B cell (primary cell): ENCODE measurements at regions not wholly inside any gene's neighbourhood (a gene's known extent, or its start where the extent isn't known, plus 50 kb on each side); places are given as distances from the start of the nearest gene placed in this dataset.

Experiments used
- ATAC-seq: fragments of 200-7000 bp; cut with Tn5 transposase; one replicate; pipeline ENCODE4 v1.10.0; 2021; ENCODE audit warnings: low read depth, mild to moderate bottlenecking, moderate number of reproducible peaks, moderate library complexity
- CTCF ChIA-PET: fragments of 350-600 bp; sonication (Branson Sonifier 250); formaldehyde crosslinking; loops from one replicate; lab custom pipeline; 2021; ENCODE audit warnings: antibody characterized with exemption, inconsistent platforms; lab: Charles Lee
- POLR2A ChIA-PET: fragments of 350-600 bp; sonication (Branson Sonifier 250); formaldehyde crosslinking; loops from one replicate; lab custom pipeline; 2021; ENCODE audit warnings: antibody characterized with exemption; lab: Charles Lee
- DNase-seq: peaks from one replicate; pipeline ENCODE4 v3.0.0; 2013
- H2AFZ ChIP-seq: 2 replicates; pipeline ENCODE4 v1.6.1; 2012; ENCODE audit warnings: mild to moderate bottlenecking, low read depth, low read length; ENCODE audit not compliant: insufficient read depth, poor library complexity, severe bottlenecking
- H3K27ac ChIP-seq, 2 donors: 1 replicate in 1 of 2; 2 replicates in 1 of 2; pipeline ENCODE4 v1.5.1; 2012 to 2013; ENCODE audit warnings: low read length in 2 of 2, mild to moderate bottlenecking in 2 of 2, moderate library complexity in 1 of 2
- H3K27me3 ChIP-seq, 4 experiments: fragments of 200-600 bp in 1 of 4; sonication (generic) in 1 of 4; replicated peaks in 1 of 4; 1 replicate in 2 of 4; 2 replicates in 2 of 4; pipeline versions ENCODE4 v1.6.1 to v1.7.0; 2013 to 2016; ENCODE audit warnings: low read length in 3 of 4, mild to moderate bottlenecking in 2 of 4, mixed read lengths in 1 of 4, moderate library complexity in 1 of 4; ENCODE audit not compliant: insufficient read depth in 4 of 4, control insufficient read depth in 3 of 4; ENCODE audit errors: control extremely low read depth in 1 of 4
- H3K36me3 ChIP-seq, 2 experiments: replicated peaks in 1 of 2; 1 replicate in 1 of 2; 2 replicates in 1 of 2; pipeline versions ENCODE4 v1.6.1 to v1.7.1; 2013; ENCODE audit warnings: low read length in 1 of 2; ENCODE audit not compliant: insufficient read depth in 2 of 2, control insufficient read depth in 1 of 2; ENCODE audit errors: control extremely low read depth in 1 of 2, extremely low read depth in 1 of 2
- H3K4me1 ChIP-seq, 2 donors: fragments of 200-600 bp in 1 of 2; sonication (generic) in 1 of 2; 1 replicate in 1 of 2; 2 replicates in 1 of 2; pipeline versions ENCODE4 v1.5.1 to v1.6.1; 2013 to 2017; ENCODE audit warnings: low read length in 2 of 2; ENCODE audit not compliant: control insufficient read depth in 2 of 2, insufficient read depth in 2 of 2
- H3K4me2 ChIP-seq: replicated peaks from 2 replicates; pipeline ENCODE3; 2012; ENCODE audit warnings: mild to moderate bottlenecking, low read depth, low read length; ENCODE audit not compliant: poor library complexity, severe bottlenecking
- H3K4me3 ChIP-seq, 5 experiments: fragments of 200-600 bp in 1 of 5; sonication (generic) in 1 of 5; 1 replicate in 3 of 5; 2 replicates in 2 of 5; pipeline versions ENCODE4 v1.5.1 to v1.7.0; 2011 to 2016; ENCODE audit warnings: low read length in 4 of 5, mild to moderate bottlenecking in 4 of 5, low read depth in 2 of 5, control low read depth in 1 of 5, moderate library complexity in 1 of 5; ENCODE audit not compliant: insufficient read depth in 1 of 5; ENCODE audit errors: control extremely low read depth in 1 of 5, extremely low read depth in 1 of 5
- H3K79me2 ChIP-seq: fragments of 200-600 bp; sonication (generic); one replicate; pipeline ENCODE4 v1.6.0; 2016; ENCODE audit warnings: low read length; ENCODE audit not compliant: control insufficient read depth, insufficient read depth
- H3K9ac ChIP-seq: fragments of 200-600 bp; sonication (generic); 2 replicates; pipeline ENCODE4 v1.6.1; 2017; ENCODE audit warnings: mild to moderate bottlenecking, low read length, moderate library complexity
- H3K9me3 ChIP-seq, 3 donors: one replicate each; pipeline versions ENCODE4 v1.6.1 to v1.7.1; 2013; ENCODE audit warnings: low read length in 2 of 3; ENCODE audit not compliant: control insufficient read depth in 2 of 3, insufficient read depth in 1 of 3; ENCODE audit errors: control extremely low read depth in 1 of 3
- H4K20me1 ChIP-seq: 2 replicates; pipeline ENCODE4 v1.6.0; 2012; ENCODE audit warnings: mild to moderate bottlenecking, low read length; ENCODE audit not compliant: insufficient read depth, control insufficient read depth, poor library complexity, severe bottlenecking
- H3K27ac Mint-ChIP-seq: one replicate; pipeline ENCODE4 v1.8.0; 2021; ENCODE audit warnings: mixed read lengths
- H3K27me3 Mint-ChIP-seq: one replicate; pipeline ENCODE4 v1.8.0; 2021; ENCODE audit warnings: mixed read lengths
- H3K4me1 Mint-ChIP-seq: one replicate; pipeline ENCODE4 v1.8.0; 2021; ENCODE audit warnings: mixed read lengths
- H3K4me3 Mint-ChIP-seq: one replicate; pipeline ENCODE4 v1.8.0; 2021; ENCODE audit warnings: mixed read lengths
- H3K9me3 Mint-ChIP-seq: one replicate; pipeline ENCODE4 v1.8.0; 2022; ENCODE audit warnings: mixed read lengths; ENCODE audit not compliant: insufficient read depth
- CTCF ChIP-seq: fragments of 200-600 bp; IDR thresholded peaks from one replicate; pipeline ENCODE4 v1.8.0; 2022; ENCODE audit warnings: antibody characterized with exemption, mild to moderate bottlenecking
- EZH2 ChIP-seq: IDR thresholded peaks from 2 replicates; pipeline ENCODE4 v1.6.1; 2012; ENCODE audit warnings: borderline replicate concordance, low read depth, mild to moderate bottlenecking, moderate library complexity, low read length; ENCODE audit not compliant: insufficient read depth, poor library complexity, severe bottlenecking
- WGBS: methylation state at CpG from one replicate; pipeline ENCODE4 v1.1.5; 2013; ENCODE audit warnings: missing lambda C conversion rate; ENCODE audit not compliant: insufficient coverage; 5-methylcytosine and 5-hydroxymethylcytosine counted together
- intact Hi-C: fragments of 100-400 bp; cut with micrococcal nuclease; formaldehyde crosslinking; loops from one replicate; pipeline ENCODE4 v1.10.0; 2022

- H2AFZ ChIP-seq: no peak overlapping the region
- no peak overlapping the region for H3K27ac ChIP-seq
- Mint-ChIP-seq H3K4me3 (no peak overlapping the region), H3K27me3 (no peaks in the 10 kb centered on the region), H3K4me1 (no peaks in the 10 kb centered on the region), H3K9me3 (no peaks in the 10 kb centered on the region), H3K27ac (no peak overlapping the region)
- no peaks in the 10 kb centered on the region for H3K9me3 ChIP-seq
- no peak overlapping the region for H3K4me3 ChIP-seq
- no peaks in the 10 kb centered on the region for H3K36me3 ChIP-seq
- no peak overlapping the region for H3K9ac ChIP-seq
- no peak for DNase-seq
- no peak overlapping the region for H3K4me2 ChIP-seq
- CTCF ChIA-PET: no interaction called here
- no peaks in the 10 kb centered on the region for H3K79me2 ChIP-seq
- POLR2A ChIA-PET: no interaction called here
- intact Hi-C loops: no loop called here
- TF ChIP-seq CTCF (no peak), EZH2 (no peak)
- H4K20me1 ChIP-seq: no peaks in the 10 kb centered on the region
- no peak for ATAC-seq
- no peaks in the 10 kb centered on the region for H3K4me1 ChIP-seq
- no peaks in the 10 kb centered on the region for H3K27me3 ChIP-seq
Measured at GRCh38 chr2:185074156-185074555, 475.8 kb downstream of the ZNF804A start.

- TF ChIP-seq EZH2 (no peak), CTCF (no peak)
- H3K27me3 Mint-ChIP-seq: no peaks in the 10 kb centered on the region
- no peaks in the 10 kb centered on the region for H3K36me3 ChIP-seq
- peaks cover 3% of the 10 kb centered on the region for H3K9me3 Mint-ChIP-seq
- no peaks in the 10 kb centered on the region for H3K27me3 ChIP-seq
- POLR2A ChIA-PET: no interaction called here
- no peak overlapping the region for H3K4me3 ChIP-seq
- CTCF ChIA-PET: no interaction called here
- H3K9me3 ChIP-seq: no peaks in the 10 kb centered on the region
- no peak overlapping the region for H2AFZ ChIP-seq
- DNase-seq (no peak), ATAC-seq (no peak)
- no peak overlapping the region for H3K4me2 ChIP-seq
- no peaks in the 10 kb centered on the region for H3K79me2 ChIP-seq
- no peak overlapping the region for H3K9ac ChIP-seq
- H3K4me1 Mint-ChIP-seq: no peaks in the 10 kb centered on the region
- H3K27ac ChIP-seq: no peak overlapping the region
- intact Hi-C loops: no loop called here
- H3K4me3 Mint-ChIP-seq: no peak overlapping the region
- no peaks in the 10 kb centered on the region for H3K4me1 ChIP-seq
- 71% methylated on average over 1 of the region's 3 CpGs for WGBS
- H4K20me1 ChIP-seq: no peaks in the 10 kb centered on the region
- H3K27ac Mint-ChIP-seq: no peak overlapping the region
Measured at GRCh38 chr2:185082749-185083148, 484.4 kb downstream of the ZNF804A start.
